Stimulated activated CD8-positive, alpha-beta memory T cell treated with anti-CD3 and anti-CD28 coated beads, Interleukin-7, amount 100 ng/mL, for 48 hours (primary cell): ENCODE measurements at regions not wholly inside any gene's neighbourhood (a gene's known extent, or its start where the extent isn't known, plus 50 kb on each side); places are given as distances from the start of the nearest gene placed in this dataset.

Source experiments
- DNase-seq, 2 donors: peaks; one replicate each; pipeline ENCODE4 v3.0.0-alpha.2; 2020; ENCODE audit warnings: low read depth in 1 of 2; ENCODE audit errors: extremely low read depth in 1 of 2

- no peak for DNase-seq
These were observed 459.5 kb upstream of the KLF4 start for GRCh38 chr9:107949061-107949460.

GRCh38 chr9:107948601-107949000 lies 459.0 kb upstream of the KLF4 start:
- no peak for DNase-seq

GRCh38 chr9:107948086-107948485 lies 458.5 kb upstream of the KLF4 start:
- no peak for DNase-seq

GRCh38 chr9:107946364-107947141 lies 457.0 kb upstream of the KLF4 start:
- DNase-seq: no peak

- no peak for DNase-seq
These were observed 456.4 kb upstream of the KLF4 start for GRCh38 chr9:107945961-107946360.

GRCh38 chr9:107945493-107945892 lies 455.9 kb upstream of the KLF4 start:
- DNase-seq: no peak

- DNase-seq: no peak
These were observed 454.8 kb upstream of the KLF4 start for GRCh38 chr9:107944387-107944786.

- DNase-seq: no peak
These were observed 454.3 kb upstream of the KLF4 start for GRCh38 chr9:107943901-107944300.

GRCh38 chr9:107942856-107943255 lies 453.3 kb upstream of the KLF4 start:
- DNase-seq: no peak

GRCh38 chr9:107942291-107942690 lies 452.7 kb upstream of the KLF4 start:
- no peak for DNase-seq

- no peak for DNase-seq
These were observed 451.3 kb upstream of the KLF4 start for GRCh38 chr9:107940616-107941595.

GRCh38 chr9:107938801-107939386 lies 449.3 kb upstream of the KLF4 start:
- no peak for DNase-seq

- no peak for DNase-seq
These were observed 446.4 kb upstream of the KLF4 start for GRCh38 chr9:107935931-107936330.

- DNase-seq: no peak
These were observed 443.9 kb upstream of the KLF4 start for GRCh38 chr9:107933516-107933915.

GRCh38 chr9:107933097-107933496 lies 443.5 kb upstream of the KLF4 start:
- no peak for DNase-seq

- no peak for DNase-seq
These were observed 443.0 kb upstream of the KLF4 start for GRCh38 chr9:107932601-107933000.

GRCh38 chr9:107932046-107932445 lies 442.5 kb upstream of the KLF4 start:
- no peak for DNase-seq

GRCh38 chr9:107931071-107931715 lies 441.6 kb upstream of the KLF4 start:
- DNase-seq: no peak

- DNase-seq: no peak
These were observed 439.9 kb upstream of the KLF4 start for GRCh38 chr9:107929443-107929842.

- DNase-seq: no peak
These were observed 439.3 kb upstream of the KLF4 start for GRCh38 chr9:107928701-107929371.
